Spleen (tissue), 11 donors: ENCODE measurements at regions not wholly inside any gene's neighbourhood (a gene's known extent, or its start where the extent isn't known, plus 50 kb on each side); places are given as distances from the start of the nearest gene placed in this dataset.

Experiments
- DNase-seq: peaks from one replicate; pipeline ENCODE4 v3.0.0-alpha.2; 2020
- H3K27ac ChIP-seq, 8 donors: fragments of 200-600 bp; sonication (generic) in 7 of 8; 1 replicate in 4 of 8; 2 replicates in 4 of 8; pipeline versions ENCODE4 v1.5.0 to v1.8.0; 2016 to 2021; ENCODE audit warnings: inconsistent platforms in 4 of 8, mild to moderate bottlenecking in 4 of 8, moderate library complexity in 1 of 8
- H3K27me3 ChIP-seq, 7 donors: fragments of 200-600 bp; sonication (generic) in 6 of 7; replicated peaks in 1 of 7; 1 replicate in 4 of 7; 2 replicates in 3 of 7; pipeline versions ENCODE4 v1.5.0 to v1.8.0; 2016 to 2021; ENCODE audit warnings: inconsistent platforms in 3 of 7, mild to moderate bottlenecking in 1 of 7
- H3K36me3 ChIP-seq, 6 donors: fragments of 200-600 bp; sonication (generic) in 5 of 6; 1 replicate in 4 of 6; 2 replicates in 2 of 6; pipeline versions ENCODE4 v1.5.0 to v1.8.0; 2016 to 2021; ENCODE audit warnings: inconsistent platforms in 2 of 6
- H3K4me1 ChIP-seq, 6 donors: fragments of 200-600 bp; sonication (generic) in 5 of 6; 1 replicate in 3 of 6; 2 replicates in 3 of 6; pipeline versions ENCODE4 v1.5.0 to v1.8.0; 2016 to 2021; ENCODE audit warnings: inconsistent platforms in 3 of 6
- H3K4me3 ChIP-seq, 8 donors: fragments of 200-600 bp; sonication (generic) in 7 of 8; 1 replicate in 4 of 8; 2 replicates in 4 of 8; pipeline versions ENCODE4 v1.5.0 to v1.8.0; 2016 to 2021; ENCODE audit warnings: inconsistent platforms in 4 of 8, mild to moderate bottlenecking in 4 of 8, moderate library complexity in 2 of 8
- H3K9me3 ChIP-seq, 8 donors: fragments of 200-600 bp; sonication (generic) in 7 of 8; 1 replicate in 4 of 8; 2 replicates in 4 of 8; pipeline versions ENCODE4 v1.5.0 to v1.8.0; 2016 to 2021; ENCODE audit warnings: inconsistent platforms in 4 of 8
- POLR2A ChIP-seq, 3 donors: fragments of 450-650 bp; IDR thresholded peaks; one replicate each; pipeline ENCODE4 v1.5.1; 2017; ENCODE audit warnings: antibody characterized with exemption in 3 of 3, mild to moderate bottlenecking in 1 of 3
- POLR2AphosphoS5 ChIP-seq, 3 donors: sonication (generic); formaldehyde crosslinking; IDR thresholded peaks; one replicate each; pipeline ENCODE4 v1.5.1; 2017; ENCODE audit warnings: antibody characterized with exemption in 3 of 3
- WGBS, 5 donors: extraction: QIAGEN DNeasy Blood & Tissue Kit in 3 of 5; methylation state at CpG; one replicate each; pipeline versions ENCODE4 v1.1.5 to v1.1.7; 2013 to 2018; 5-methylcytosine and 5-hydroxymethylcytosine counted together
- intact Hi-C: fragments of 100-400 bp; cut with DNase I; formaldehyde crosslinking; loops from one replicate; pipeline ENCODE4 v1.15.0; 2023; ENCODE audit warnings: low total_unique reads
- TF ChIP-seq, protein P1 (sequence below), 11 experiments: fragments of 200-600 bp in 7 of 11; fragments of 450-650 bp in 4 of 11; sonication (generic) in 4 of 11; IDR thresholded peaks in 8 of 11; conservative IDR thresholded peaks in 3 of 11; 1 replicate in 7 of 11; 2 replicates in 4 of 11; pipeline versions ENCODE4 v1.4.0 to v1.8.0; 2016 to 2021; ENCODE audit warnings: antibody characterized with exemption in 11 of 11, inconsistent platforms in 4 of 11, mild to moderate bottlenecking in 1 of 11
- donor health status: healthy with polysubstance abuse.
- donor health status: DM: no; HTN: no; CAD: no; lungs with moderate emphysema.
- donor health status: DM: no; HTN: no; CAD: no.
- donor health status: Bipolar disorder and iron deficiency.
- donor health status: healthy.
- donor health status: DM: no; HTN: no; CAD: no.
- donor health status: DM: yes; HTN: yes; CAD: no.

DNA sequence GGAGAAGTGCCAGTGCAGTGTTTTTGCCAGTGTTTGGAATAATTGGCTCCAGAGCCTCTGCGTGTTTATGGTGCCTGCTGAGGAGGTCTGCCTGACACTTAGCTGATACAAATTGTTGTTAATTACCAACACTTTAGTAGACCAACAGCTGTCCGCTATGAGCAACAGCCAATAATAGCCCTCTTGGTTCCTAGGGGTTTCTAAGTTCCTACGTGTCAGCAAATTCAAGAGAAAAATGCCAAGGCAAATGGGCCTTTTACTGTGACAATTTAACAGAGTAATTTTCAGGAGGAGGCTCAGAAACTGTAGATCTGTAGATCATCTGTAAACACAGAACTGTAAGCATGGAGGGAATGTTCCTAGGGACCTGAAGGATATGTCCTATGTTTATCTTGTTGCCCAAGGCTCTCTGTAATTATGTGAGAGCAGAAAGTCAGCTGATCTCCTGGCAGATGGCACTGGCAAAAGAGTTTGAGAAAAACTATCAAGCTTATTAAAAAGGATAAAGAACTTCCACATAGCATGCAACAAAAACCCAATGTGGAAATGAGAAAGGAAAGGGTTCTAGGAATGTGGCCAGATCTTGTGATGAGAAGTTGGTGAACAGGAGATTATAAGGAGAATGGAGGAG lies 157.7 kb downstream of the GJA1 start:
- no peak overlapping the region for H3K27ac ChIP-seq
- no peak for DNase-seq
- H3K36me3 ChIP-seq = no peaks in the 10 kb centered on the region
- no peak overlapping the region for H3K4me3 ChIP-seq
- 63 to 72% (median 65%) methylated on average over 3 of the region's 3 CpGs for WGBS, 5 donors
- intact Hi-C loops = no loop called here
- TF ChIP-seq, protein P1, sequence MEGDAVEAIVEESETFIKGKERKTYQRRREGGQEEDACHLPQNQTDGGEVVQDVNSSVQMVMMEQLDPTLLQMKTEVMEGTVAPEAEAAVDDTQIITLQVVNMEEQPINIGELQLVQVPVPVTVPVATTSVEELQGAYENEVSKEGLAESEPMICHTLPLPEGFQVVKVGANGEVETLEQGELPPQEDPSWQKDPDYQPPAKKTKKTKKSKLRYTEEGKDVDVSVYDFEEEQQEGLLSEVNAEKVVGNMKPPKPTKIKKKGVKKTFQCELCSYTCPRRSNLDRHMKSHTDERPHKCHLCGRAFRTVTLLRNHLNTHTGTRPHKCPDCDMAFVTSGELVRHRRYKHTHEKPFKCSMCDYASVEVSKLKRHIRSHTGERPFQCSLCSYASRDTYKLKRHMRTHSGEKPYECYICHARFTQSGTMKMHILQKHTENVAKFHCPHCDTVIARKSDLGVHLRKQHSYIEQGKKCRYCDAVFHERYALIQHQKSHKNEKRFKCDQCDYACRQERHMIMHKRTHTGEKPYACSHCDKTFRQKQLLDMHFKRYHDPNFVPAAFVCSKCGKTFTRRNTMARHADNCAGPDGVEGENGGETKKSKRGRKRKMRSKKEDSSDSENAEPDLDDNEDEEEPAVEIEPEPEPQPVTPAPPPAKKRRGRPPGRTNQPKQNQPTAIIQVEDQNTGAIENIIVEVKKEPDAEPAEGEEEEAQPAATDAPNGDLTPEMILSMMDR (IDR thresholded peaks at IDR 0.05 in 8 of 11, conservative IDR thresholded peaks at IDR 0.05 in 3 of 11) = no peak
- TF ChIP-seq POLR2AphosphoS5 (IDR thresholded peaks at IDR 0.05) = no peak
- no peak for TF ChIP-seq POLR2A (IDR thresholded peaks at IDR 0.05)
- H3K9me3 ChIP-seq = no peaks in the 10 kb centered on the region
- H3K4me1 ChIP-seq = no peaks in the 10 kb centered on the region
- no peaks in the 10 kb centered on the region for H3K27me3 ChIP-seq

DNA sequence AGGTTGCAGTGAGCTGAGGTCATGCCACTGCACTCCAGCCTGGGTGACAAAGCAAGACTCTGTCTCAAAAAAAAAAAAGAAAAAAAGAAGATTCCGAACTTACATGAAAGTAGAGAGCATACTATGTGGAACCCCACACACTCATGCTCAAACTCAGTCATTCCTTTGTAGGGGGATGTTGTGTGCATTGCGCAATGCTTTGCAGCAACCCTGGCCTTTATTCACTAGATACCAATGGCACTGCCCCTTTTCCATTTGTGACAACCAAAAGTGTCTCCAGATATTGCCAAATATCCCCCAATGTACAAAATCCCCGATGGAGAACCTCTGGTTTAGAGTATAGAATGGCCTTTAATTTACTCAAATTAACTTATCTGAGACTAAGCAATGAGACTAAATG lies 158.6 kb downstream of the GJA1 start:
- H3K36me3 ChIP-seq = no peaks in the 10 kb centered on the region
- no peak overlapping the region for H3K27ac ChIP-seq
- intact Hi-C loops = no loop called here
- no peak overlapping the region for H3K4me3 ChIP-seq
- WGBS, 5 donors = 78 to 94% (median 83%) methylated on average over 3 of the region's 3 CpGs
- no peaks in the 10 kb centered on the region for H3K27me3 ChIP-seq
- no peak for DNase-seq
- no peaks in the 10 kb centered on the region for H3K4me1 ChIP-seq
- TF ChIP-seq POLR2AphosphoS5 (IDR thresholded peaks at IDR 0.05) = no peak
- TF ChIP-seq POLR2A (IDR thresholded peaks at IDR 0.05) = no peak
- TF ChIP-seq, protein P1 (IDR thresholded peaks at IDR 0.05 in 8 of 11, conservative IDR thresholded peaks at IDR 0.05 in 3 of 11) = no peak
- H3K9me3 ChIP-seq = no peaks in the 10 kb centered on the region

DNA sequence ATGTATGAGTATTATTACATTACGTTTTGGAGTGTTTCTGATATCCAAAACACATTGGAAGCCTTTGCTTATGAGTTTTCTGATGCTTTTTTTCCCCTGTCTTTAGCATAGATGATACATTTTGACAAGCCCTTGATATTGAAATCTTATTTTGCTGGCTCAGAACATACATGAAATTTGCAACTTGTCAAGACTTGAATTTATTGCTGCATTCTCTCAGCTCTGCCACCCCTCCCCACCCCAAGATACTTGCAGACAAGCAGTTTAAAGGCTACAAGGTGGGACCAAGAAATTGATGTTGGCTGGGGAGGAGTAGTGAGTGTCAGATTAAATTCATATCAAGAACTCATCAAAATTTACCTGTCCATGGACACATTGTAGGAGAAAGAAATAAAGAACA lies 160.2 kb downstream of the GJA1 start:
- H3K4me3 ChIP-seq = no peak overlapping the region
- H3K27ac ChIP-seq = no peak overlapping the region
- intact Hi-C loops = no loop called here
- H3K27me3 ChIP-seq = no peaks in the 10 kb centered on the region
- no peak for DNase-seq
- TF ChIP-seq POLR2AphosphoS5 (IDR thresholded peaks at IDR 0.05) (no peak), POLR2A (IDR thresholded peaks at IDR 0.05) (no peak)
- TF ChIP-seq, protein P1 (IDR thresholded peaks at IDR 0.05 in 8 of 11, conservative IDR thresholded peaks at IDR 0.05 in 3 of 11) = no peak
- WGBS, 5 donors = 50 to 80% (median 77%) methylated on average over 1 of the region's 1 CpG
- H3K9me3 ChIP-seq = no peaks in the 10 kb centered on the region
- no peaks in the 10 kb centered on the region for H3K36me3 ChIP-seq
- H3K4me1 ChIP-seq = no peaks in the 10 kb centered on the region

DNA sequence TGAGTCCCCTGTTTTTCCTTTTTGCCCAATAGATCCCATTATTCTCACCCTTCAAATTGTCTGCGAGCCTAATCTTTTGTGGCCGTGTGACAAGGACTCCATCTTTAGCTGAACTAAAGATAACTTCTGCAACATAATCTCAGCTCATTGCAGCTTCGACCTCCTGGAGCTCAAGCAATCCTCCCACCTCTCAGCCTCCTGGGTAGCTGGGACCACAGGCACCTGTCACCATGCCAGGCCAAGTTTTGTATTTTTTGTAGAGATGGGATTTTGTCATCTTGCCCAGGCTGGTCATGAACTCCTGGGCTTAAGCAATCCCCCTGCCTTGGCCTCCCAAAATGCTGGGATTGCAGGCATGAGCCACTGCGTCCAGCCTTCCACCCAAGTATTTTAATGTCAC lies 161.0 kb downstream of the GJA1 start:
- no peak overlapping the region for H3K4me3 ChIP-seq
- 84 to 93% (median 91%) methylated on average over 4 of the region's 4 CpGs for WGBS, 5 donors
- H3K9me3 ChIP-seq = no peaks in the 10 kb centered on the region
- H3K27me3 ChIP-seq = no peaks in the 10 kb centered on the region
- H3K36me3 ChIP-seq = no peaks in the 10 kb centered on the region
- TF ChIP-seq POLR2A (IDR thresholded peaks at IDR 0.05) (no peak), POLR2AphosphoS5 (IDR thresholded peaks at IDR 0.05) (no peak)
- TF ChIP-seq, protein P1 (IDR thresholded peaks at IDR 0.05 in 8 of 11, conservative IDR thresholded peaks at IDR 0.05 in 3 of 11) = no peak
- no peaks in the 10 kb centered on the region for H3K4me1 ChIP-seq
- intact Hi-C loops = no loop called here
- no peak overlapping the region for H3K27ac ChIP-seq
- no peak for DNase-seq
